HG02885 (cell line): ENCODE measurements at regions not wholly inside any gene's neighbourhood (a gene's known extent, or its start where the extent isn't known, plus 50 kb on each side); places are given as distances from the start of the nearest gene placed in this dataset.

Experiments
- ATAC-seq: cut with Tn5 transposase; IDR thresholded peaks from one replicate; pipeline ENCODE4 v1.9.1; 2021; ENCODE audit warnings: mild to moderate bottlenecking; ENCODE audit not compliant: unreplicated experiment, poor library complexity

- ATAC-seq, result no peak
Measured at GRCh38 chr1:55965981-55966461, 613.3 kb downstream of the PLPP3 start.

GRCh38 chr1:55962472-55962871, 616.9 kb downstream of the PLPP3 start:
- ATAC-seq, result no peak

GRCh38 chr1:55959136-55959548, 620.2 kb downstream of the PLPP3 start:
- no peak for ATAC-seq

GRCh38 chr1:55958498-55958897, 620.9 kb downstream of the PLPP3 start:
- no peak for ATAC-seq

- ATAC-seq, result no peak
Measured at GRCh38 chr1:55957276-55957675, 622.1 kb downstream of the PLPP3 start.

GRCh38 chr1:55955016-55955621, 624.2 kb downstream of the PLPP3 start:
- ATAC-seq, result no peak

- ATAC-seq, result no peak
Measured at GRCh38 chr1:55951291-55951690, 628.1 kb downstream of the PLPP3 start.

- ATAC-seq, result no peak
Measured at GRCh38 chr1:55947446-55947845, 631.9 kb downstream of the PLPP3 start.

- no peak for ATAC-seq
Measured at GRCh38 chr1:55943721-55944435, 635.5 kb downstream of the PLPP3 start.

- ATAC-seq, result no peak
Measured at GRCh38 chr1:55943012-55943411, 636.4 kb downstream of the PLPP3 start.

- no peak for ATAC-seq
Measured at GRCh38 chr1:55939866-55940265, 639.5 kb downstream of the PLPP3 start.

- no peak for ATAC-seq
Measured at GRCh38 chr1:55938861-55939260, 640.5 kb downstream of the PLPP3 start.

GRCh38 chr1:55938376-55938850, 641.0 kb downstream of the PLPP3 start:
- no peak for ATAC-seq

GRCh38 chr1:55937840-55938375, 641.5 kb downstream of the PLPP3 start:
- no peak for ATAC-seq

GRCh38 chr1:55935236-55935635, 644.1 kb downstream of the PLPP3 start:
- ATAC-seq, result no peak

GRCh38 chr1:55932402-55932801, 647.0 kb downstream of the PLPP3 start:
- no peak for ATAC-seq

- no peak for ATAC-seq
Measured at GRCh38 chr1:55931081-55931940, 648.1 kb downstream of the PLPP3 start.

GRCh38 chr1:55929652-55930051, 649.7 kb downstream of the PLPP3 start:
- no peak for ATAC-seq

- no peak for ATAC-seq
Measured at GRCh38 chr1:55928576-55928975, 650.8 kb downstream of the PLPP3 start.

GRCh38 chr1:55927702-55928290, 651.6 kb downstream of the PLPP3 start:
- ATAC-seq, result no peak
